HL-60 (cell line): ENCODE measurements at regions not wholly inside any gene's neighbourhood (a gene's known extent, or its start where the extent isn't known, plus 50 kb on each side); places are given as distances from the start of the nearest gene placed in this dataset.

ENCODE experiments used
- POLR2AphosphoS5 ChIP-seq: IDR thresholded peaks from 2 replicates; pipeline ENCODE4 v1.6.1; 2012; ENCODE audit warnings: low read depth
- TF ChIP-seq, protein P1 (sequence below): IDR thresholded peaks from one replicate; pipeline ENCODE4 v1.5.1; 2011; ENCODE audit warnings: low read length, control low read depth, inconsistent platforms; ENCODE audit not compliant: insufficient read depth

DNA sequence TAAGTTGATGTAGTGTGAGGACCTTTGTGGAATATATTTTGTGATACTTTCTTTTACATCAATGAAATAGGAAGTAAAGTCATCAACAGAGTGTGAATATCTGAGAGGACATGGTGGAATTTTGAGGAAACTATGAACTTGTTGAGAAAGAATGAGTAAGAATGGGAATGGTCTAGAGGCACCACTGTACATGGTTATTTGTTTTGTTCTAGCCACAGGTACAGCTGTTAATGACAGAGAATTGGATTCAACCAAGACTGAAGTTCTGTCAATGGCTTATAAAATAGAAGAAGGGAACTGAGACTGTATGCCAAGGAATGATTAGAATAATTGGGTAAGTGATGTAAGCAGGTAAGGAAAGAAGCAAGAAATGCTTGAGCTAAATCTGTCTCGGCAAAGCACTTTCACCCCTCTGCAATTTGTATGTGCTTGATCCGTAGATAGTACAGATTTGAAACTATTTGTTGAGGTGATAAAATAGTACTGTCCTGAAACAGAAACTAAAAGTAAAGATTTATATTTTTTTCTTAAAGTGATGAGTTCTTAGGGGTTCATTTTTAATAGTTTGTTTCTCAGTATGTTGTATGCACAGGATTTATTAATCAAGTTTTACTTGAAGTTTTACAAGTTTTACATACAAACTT, 468.8 kb upstream of the SMC2 start:
- TF ChIP-seq, protein P1, sequence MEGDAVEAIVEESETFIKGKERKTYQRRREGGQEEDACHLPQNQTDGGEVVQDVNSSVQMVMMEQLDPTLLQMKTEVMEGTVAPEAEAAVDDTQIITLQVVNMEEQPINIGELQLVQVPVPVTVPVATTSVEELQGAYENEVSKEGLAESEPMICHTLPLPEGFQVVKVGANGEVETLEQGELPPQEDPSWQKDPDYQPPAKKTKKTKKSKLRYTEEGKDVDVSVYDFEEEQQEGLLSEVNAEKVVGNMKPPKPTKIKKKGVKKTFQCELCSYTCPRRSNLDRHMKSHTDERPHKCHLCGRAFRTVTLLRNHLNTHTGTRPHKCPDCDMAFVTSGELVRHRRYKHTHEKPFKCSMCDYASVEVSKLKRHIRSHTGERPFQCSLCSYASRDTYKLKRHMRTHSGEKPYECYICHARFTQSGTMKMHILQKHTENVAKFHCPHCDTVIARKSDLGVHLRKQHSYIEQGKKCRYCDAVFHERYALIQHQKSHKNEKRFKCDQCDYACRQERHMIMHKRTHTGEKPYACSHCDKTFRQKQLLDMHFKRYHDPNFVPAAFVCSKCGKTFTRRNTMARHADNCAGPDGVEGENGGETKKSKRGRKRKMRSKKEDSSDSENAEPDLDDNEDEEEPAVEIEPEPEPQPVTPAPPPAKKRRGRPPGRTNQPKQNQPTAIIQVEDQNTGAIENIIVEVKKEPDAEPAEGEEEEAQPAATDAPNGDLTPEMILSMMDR: no peak
- TF ChIP-seq POLR2AphosphoS5: no peak
